ENCODE measurements at regions not wholly inside any gene's neighbourhood (a gene's known extent, or its start where the extent isn't known, plus 50 kb on each side); places are given as distances from the start of the nearest gene placed in this dataset.

GRCh38 chr2:220143336-220143735 is 515.9 kb downstream of the SLC4A3 start:
- POLR2A ChIA-PET = no interaction called here

More at GRCh38 chr2:220143336-220143735, 515.9 kb downstream of the SLC4A3 start:
- Histone ChIP-seq H3K9me1 (ENCODE audit: control insufficient read depth, insufficient read depth, low read length) (no peaks in the 10 kb centered on the region), H3K79me2 (ENCODE audit: control insufficient read depth, insufficient read depth, low read length) (no peaks in the 10 kb centered on the region), H3K4me2 (ENCODE audit: insufficient read depth, low read length) (no peak overlapping the region), H2AFZ (ENCODE audit: low read depth, low read length) (no peak overlapping the region), H3K36me3 (ENCODE audit: control insufficient read depth, insufficient read depth, low read length) (no peaks in the 10 kb centered on the region), H3K4me3 (no peak overlapping the region), H3K27ac (ENCODE audit: extremely low read depth, low read depth, low read length) (no peak overlapping the region), H3K9me3 (replicated peaks; ENCODE audit: control insufficient read depth, insufficient read depth, low read depth, low read length) (no peaks in the 10 kb centered on the region), H3K27me3 (ENCODE audit: control insufficient read depth in 2 of 2, insufficient read depth in 2 of 2, low read length in 2 of 2) (no peaks in the 10 kb centered on the region), H3K4me1 (replicated peaks in 1 of 2; ENCODE audit: control insufficient read depth in 2 of 2, insufficient read depth in 2 of 2, low read length in 2 of 2) (no peaks in the 10 kb centered on the region), H3K9ac (ENCODE audit: insufficient read depth in 1 of 2, low read depth in 2 of 2, low read length in 2 of 2) (no peak overlapping the region), H4K20me1 (replicated peaks; ENCODE audit: control insufficient read depth, insufficient read depth, low read length) (no peaks in the 10 kb centered on the region)
- TF ChIP-seq ZNF175 (CRISPR knock-in tag; IDR thresholded peaks at IDR 0.05; ENCODE audit: low read depth) = no peak
- TF ChIP-seq XRCC5 (IDR thresholded peaks at IDR 0.05; ENCODE audit: low read depth, low read length) = no peak
- TF ChIP-seq SNIP1 (IDR thresholded peaks at IDR 0.05; ENCODE audit: low read depth) = no peak
- TF ChIP-seq ZNF512 (tag; IDR thresholded peaks at IDR 0.05) = no peak
- no peak for TF ChIP-seq AFF4 (CRISPR knock-in tag; IDR thresholded peaks at IDR 0.05)
- TF ChIP-seq ZNF41 (CRISPR knock-in tag; conservative IDR thresholded peaks at IDR 0.05) = no peak
- no peak for TF ChIP-seq SFPQ (IDR thresholded peaks at IDR 0.05; ENCODE audit: low read depth, low read length)
- WGBS (ENCODE audit: insufficient coverage, low coverage, missing lambda C conversion rate) = 0% methylated on average over 2 of the region's 2 CpGs
- DNase-seq (ENCODE audit: extremely low read depth in 1 of 4, low spot score in 3 of 4) (no peak), ATAC-seq (no peak), FAIRE-seq (no peak)
- in situ Hi-C loops (cut with MboI) = no loop called here
- BruUV-seq (replicated peaks) = no TSS peak
- intact Hi-C loops (cut with micrococcal nuclease) = no loop called here
- CTCF ChIA-PET (ENCODE audit: low intra/inter-chr PET ratio) = no interaction called here

All from K562 (cell line).